ENCODE measurements at regions not wholly inside any gene's neighbourhood (a gene's known extent, or its start where the extent isn't known, plus 50 kb on each side); places are given as distances from the start of the nearest gene placed in this dataset.

DNA sequence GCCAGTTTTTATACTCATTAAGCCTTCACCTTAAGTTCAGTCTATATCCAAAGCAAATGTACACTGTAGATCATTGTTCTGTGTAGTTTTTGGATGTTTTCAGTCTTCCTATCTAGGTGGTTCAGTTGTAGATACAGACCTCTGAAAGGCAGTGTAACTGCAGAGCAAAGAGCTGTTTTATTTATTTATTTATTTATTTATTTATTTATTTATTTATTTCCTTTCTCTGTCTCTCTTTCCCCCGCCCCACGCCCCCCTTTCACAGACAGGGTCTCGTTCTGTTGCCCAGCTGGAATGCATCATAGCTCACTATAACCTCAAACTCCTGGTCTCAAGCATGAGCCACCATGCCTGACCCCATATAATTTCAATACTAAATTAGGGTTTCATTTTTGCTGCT, 281.8 kb upstream of the KLHL1 start:
- no peak for DNase-seq (ENCODE audit: low read depth)
- no peak overlapping the region for H3K4me3 ChIP-seq (ENCODE audit: low read depth, low read length)
- TF ChIP-seq, protein P1, sequence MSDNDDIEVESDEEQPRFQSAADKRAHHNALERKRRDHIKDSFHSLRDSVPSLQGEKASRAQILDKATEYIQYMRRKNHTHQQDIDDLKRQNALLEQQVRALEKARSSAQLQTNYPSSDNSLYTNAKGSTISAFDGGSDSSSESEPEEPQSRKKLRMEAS (IDR thresholded peaks at IDR 0.05; ENCODE audit: low read depth, low read length) = no peak
- TF ChIP-seq MYC (IDR thresholded peaks at IDR 0.05; ENCODE audit: low read depth, low read length) (no peak), POLR2A (IDR thresholded peaks at IDR 0.05; ENCODE audit: extremely low read depth, insufficient read length) (no peak)
- TF ChIP-seq, protein P2, sequence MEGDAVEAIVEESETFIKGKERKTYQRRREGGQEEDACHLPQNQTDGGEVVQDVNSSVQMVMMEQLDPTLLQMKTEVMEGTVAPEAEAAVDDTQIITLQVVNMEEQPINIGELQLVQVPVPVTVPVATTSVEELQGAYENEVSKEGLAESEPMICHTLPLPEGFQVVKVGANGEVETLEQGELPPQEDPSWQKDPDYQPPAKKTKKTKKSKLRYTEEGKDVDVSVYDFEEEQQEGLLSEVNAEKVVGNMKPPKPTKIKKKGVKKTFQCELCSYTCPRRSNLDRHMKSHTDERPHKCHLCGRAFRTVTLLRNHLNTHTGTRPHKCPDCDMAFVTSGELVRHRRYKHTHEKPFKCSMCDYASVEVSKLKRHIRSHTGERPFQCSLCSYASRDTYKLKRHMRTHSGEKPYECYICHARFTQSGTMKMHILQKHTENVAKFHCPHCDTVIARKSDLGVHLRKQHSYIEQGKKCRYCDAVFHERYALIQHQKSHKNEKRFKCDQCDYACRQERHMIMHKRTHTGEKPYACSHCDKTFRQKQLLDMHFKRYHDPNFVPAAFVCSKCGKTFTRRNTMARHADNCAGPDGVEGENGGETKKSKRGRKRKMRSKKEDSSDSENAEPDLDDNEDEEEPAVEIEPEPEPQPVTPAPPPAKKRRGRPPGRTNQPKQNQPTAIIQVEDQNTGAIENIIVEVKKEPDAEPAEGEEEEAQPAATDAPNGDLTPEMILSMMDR (IDR thresholded peaks at IDR 0.05; ENCODE audit: low read depth, low read length) = no peak

DNA sequence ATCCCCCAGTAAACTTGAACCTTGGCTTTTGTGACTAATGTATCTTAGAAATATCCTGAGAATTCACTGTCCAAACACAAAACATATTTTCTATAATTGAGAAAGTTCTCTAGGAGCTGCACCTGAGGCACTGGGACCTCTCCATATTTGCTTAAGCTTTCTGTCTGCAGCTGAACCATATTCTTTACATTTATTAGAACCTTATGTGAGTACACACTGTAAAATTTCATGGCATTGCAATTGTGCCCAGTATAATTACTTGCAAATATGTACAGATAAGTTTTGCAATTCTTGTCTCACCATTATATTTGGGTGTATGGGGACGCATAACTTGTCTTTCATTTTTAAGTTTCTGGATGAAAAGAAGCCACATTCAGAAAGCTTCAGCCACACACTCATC, 280.7 kb upstream of the KLHL1 start:
- no peak overlapping the region for H3K4me3 ChIP-seq (ENCODE audit: low read depth, low read length)
- DNase-seq (ENCODE audit: low read depth) = no peak
- TF ChIP-seq POLR2A (IDR thresholded peaks at IDR 0.05; ENCODE audit: extremely low read depth, insufficient read length) (no peak), MYC (IDR thresholded peaks at IDR 0.05; ENCODE audit: low read depth, low read length) (no peak)
- TF ChIP-seq, protein P2 (IDR thresholded peaks at IDR 0.05; ENCODE audit: low read depth, low read length) = no peak
- TF ChIP-seq, protein P1 (IDR thresholded peaks at IDR 0.05; ENCODE audit: low read depth, low read length) = no peak

DNA sequence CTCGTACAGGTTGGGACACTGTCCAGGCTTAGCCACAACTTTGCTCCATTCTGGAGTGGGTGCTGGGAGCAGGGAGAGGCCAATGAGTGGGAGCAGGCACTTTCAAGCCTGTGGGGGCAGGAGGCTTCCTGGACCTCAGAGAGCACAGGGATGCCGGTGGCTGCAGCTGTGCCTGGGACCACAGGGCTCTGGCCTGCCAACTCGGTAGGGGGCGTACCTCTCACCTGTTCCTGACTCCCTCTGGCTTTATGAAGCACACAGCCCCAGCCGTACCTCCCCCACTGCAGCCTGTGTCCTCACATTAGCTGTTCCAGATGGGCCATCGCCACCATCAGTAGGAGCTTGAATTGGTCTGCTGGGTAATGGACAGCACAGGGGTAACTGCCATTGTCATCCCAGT, 278.7 kb upstream of the KLHL1 start:
- H3K4me3 ChIP-seq (ENCODE audit: low read depth, low read length) = no peak overlapping the region
- no peak for DNase-seq (ENCODE audit: low read depth)
- TF ChIP-seq, protein P2 (IDR thresholded peaks at IDR 0.05; ENCODE audit: low read depth, low read length) = no peak
- TF ChIP-seq MYC (IDR thresholded peaks at IDR 0.05; ENCODE audit: low read depth, low read length) (no peak), POLR2A (IDR thresholded peaks at IDR 0.05; ENCODE audit: extremely low read depth, insufficient read length) (no peak)
- TF ChIP-seq, protein P1 (IDR thresholded peaks at IDR 0.05; ENCODE audit: low read depth, low read length) = no peak

DNA sequence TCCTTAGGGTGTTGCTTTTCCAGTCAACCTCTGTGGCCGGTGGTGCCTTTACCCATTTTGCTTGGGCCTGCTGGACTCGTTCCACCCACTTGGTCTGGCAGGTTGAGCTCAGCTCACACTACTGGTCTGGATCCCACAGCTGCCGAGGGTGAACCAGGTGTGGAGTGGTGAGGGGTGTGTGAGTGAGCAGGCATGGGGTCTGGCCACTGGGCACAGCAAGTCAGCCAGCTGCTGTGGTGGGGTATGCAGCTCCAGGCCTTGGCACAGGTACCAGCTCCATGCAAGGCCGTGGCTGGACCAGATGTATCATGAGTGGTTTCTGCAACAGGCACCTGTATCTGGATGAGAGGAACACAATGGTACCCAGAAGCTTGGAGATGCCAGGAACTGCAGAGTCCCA, 277.6 kb upstream of the KLHL1 start:
- TF ChIP-seq, protein P1 (IDR thresholded peaks at IDR 0.05; ENCODE audit: low read depth, low read length) = no peak
- no peak for TF ChIP-seq MYC (IDR thresholded peaks at IDR 0.05; ENCODE audit: low read depth, low read length)
- TF ChIP-seq, protein P2 (IDR thresholded peaks at IDR 0.05; ENCODE audit: low read depth, low read length) = no peak
- TF ChIP-seq POLR2A (IDR thresholded peaks at IDR 0.05; ENCODE audit: extremely low read depth, insufficient read length) = no peak
- no peak overlapping the region for H3K4me3 ChIP-seq (ENCODE audit: low read depth, low read length)
- no peak for DNase-seq (ENCODE audit: low read depth)

DNA sequence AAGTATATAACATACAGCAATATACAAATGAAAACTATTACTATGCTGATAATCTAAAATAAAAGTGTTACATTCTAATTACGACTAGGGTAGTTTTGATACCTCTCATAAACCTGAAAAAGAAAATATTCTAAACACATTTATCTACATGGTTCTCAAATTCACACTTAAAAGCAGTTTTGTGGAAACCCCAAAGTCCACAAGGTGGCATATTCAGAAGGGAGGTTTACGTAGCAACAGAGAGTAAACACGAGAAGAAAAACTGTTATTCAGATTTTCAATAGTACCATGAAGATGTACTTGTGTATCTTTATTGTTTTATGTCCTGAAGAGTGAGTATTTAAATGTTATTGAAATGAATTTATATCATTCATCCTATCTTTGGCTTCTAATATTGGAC, 275.9 kb upstream of the KLHL1 start:
- TF ChIP-seq, protein P1 (IDR thresholded peaks at IDR 0.05; ENCODE audit: low read depth, low read length) = no peak
- TF ChIP-seq MYC (IDR thresholded peaks at IDR 0.05; ENCODE audit: low read depth, low read length) (no peak), POLR2A (IDR thresholded peaks at IDR 0.05; ENCODE audit: extremely low read depth, insufficient read length) (no peak)
- TF ChIP-seq, protein P2 (IDR thresholded peaks at IDR 0.05; ENCODE audit: low read depth, low read length) = no peak
- no peak overlapping the region for H3K4me3 ChIP-seq (ENCODE audit: low read depth, low read length)
- no peak for DNase-seq (ENCODE audit: low read depth)

DNA sequence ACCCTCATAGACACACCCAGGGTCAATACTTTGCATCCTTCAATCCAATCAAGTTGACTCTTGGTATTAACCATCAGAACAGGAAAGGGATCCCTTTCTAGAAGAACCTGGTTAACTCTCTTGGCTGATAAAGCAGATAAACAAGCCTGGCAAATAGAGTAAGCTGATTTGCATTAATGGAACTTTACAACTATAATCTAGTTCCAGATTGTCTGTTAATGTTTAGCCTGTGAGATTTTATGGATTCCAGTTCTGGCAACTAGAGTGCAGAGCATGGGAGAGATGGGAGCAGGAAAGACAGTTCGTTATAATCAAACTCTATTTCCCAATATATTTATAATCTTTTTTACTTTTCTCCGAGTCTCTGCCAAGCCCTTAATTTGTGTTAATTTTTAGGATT, 272.6 kb upstream of the KLHL1 start:
- TF ChIP-seq MYC (IDR thresholded peaks at IDR 0.05; ENCODE audit: low read depth, low read length) = no peak
- TF ChIP-seq, protein P2 (IDR thresholded peaks at IDR 0.05; ENCODE audit: low read depth, low read length) = no peak
- TF ChIP-seq POLR2A (IDR thresholded peaks at IDR 0.05; ENCODE audit: extremely low read depth, insufficient read length) = no peak
- TF ChIP-seq, protein P1 (IDR thresholded peaks at IDR 0.05; ENCODE audit: low read depth, low read length) = no peak
- no peak for DNase-seq (ENCODE audit: low read depth)
- H3K4me3 ChIP-seq (ENCODE audit: low read depth, low read length) = no peak overlapping the region

Data from NB4 (cell line).